Naive B cell (primary cell): ENCODE measurements at regions not wholly inside any gene's neighbourhood (a gene's known extent, or its start where the extent isn't known, plus 50 kb on each side); places are given as distances from the start of the nearest gene placed in this dataset.

Source experiments
- ATAC-seq, 2 donors: fragments of 150-1000 bp; cut with Tn5 transposase; 2 replicates each; pipeline ENCODE4 v1.10.0; 2021; ENCODE audit warnings: low read depth in 2 of 2, mild to moderate bottlenecking in 2 of 2, moderate library complexity in 2 of 2
- DNase-seq: peaks from one replicate; pipeline ENCODE4 v3.0.0; 2022
- H3K27ac Mint-ChIP-seq, 6 donors: one replicate each; pipeline ENCODE4 v1.8.0; 2020 to 2022; ENCODE audit warnings: mild to moderate bottlenecking in 6 of 6, mixed read lengths in 6 of 6, moderate library complexity in 5 of 6, inconsistent platforms in 2 of 6
- H3K27me3 Mint-ChIP-seq, 3 donors: one replicate each; pipeline ENCODE4 v1.8.0; 2021 to 2022; ENCODE audit warnings: mixed read lengths in 3 of 3, mild to moderate bottlenecking in 1 of 3
- H3K36me3 Mint-ChIP-seq, 2 donors: one replicate each; pipeline ENCODE4 v1.8.0; 2020 to 2022; ENCODE audit warnings: mixed read lengths in 2 of 2, inconsistent platforms in 1 of 2, mild to moderate bottlenecking in 1 of 2
- H3K4me1 Mint-ChIP-seq, 3 donors: one replicate each; pipeline ENCODE4 v1.8.0; 2020 to 2022; ENCODE audit warnings: mixed read lengths in 3 of 3, inconsistent platforms in 1 of 3, mild to moderate bottlenecking in 1 of 3, moderate library complexity in 1 of 3
- H3K4me3 Mint-ChIP-seq, 8 donors: one replicate each; pipeline ENCODE4 v1.8.0; 2020 to 2022; ENCODE audit warnings: mild to moderate bottlenecking in 8 of 8, mixed read lengths in 8 of 8, moderate library complexity in 8 of 8, inconsistent platforms in 2 of 8
- H3K9me3 Mint-ChIP-seq, 7 donors: one replicate each; pipeline ENCODE4 v1.8.0; 2020 to 2022; ENCODE audit warnings: mixed read lengths in 7 of 7, mild to moderate bottlenecking in 5 of 7, inconsistent platforms in 2 of 7, moderate library complexity in 1 of 7

GRCh38 chr20:11573507-11573906 lies 344.2 kb upstream of the BTBD3 start:
- Mint-ChIP-seq H3K27ac (no peak overlapping the region), H3K36me3 (no peaks in the 10 kb centered on the region), H3K4me1 (no peaks in the 10 kb centered on the region), H3K9me3 (peaks cover 2 to 9% (median 6%) of the 10 kb centered on the region in 7 donors), H3K27me3 (peaks cover 0 to 7% (median 0%) of the 10 kb centered on the region in 3 donors), H3K4me3 (no peak overlapping the region)
- no peak for DNase-seq
- ATAC-seq, result no peak

- ATAC-seq (no peak), DNase-seq (no peak)
- no peaks in the 10 kb centered on the region for H3K4me1 Mint-ChIP-seq
- H3K4me3 Mint-ChIP-seq, result no peak overlapping the region
- peaks cover 0 to 9% (median 3%) of the 10 kb centered on the region in 7 donors for H3K9me3 Mint-ChIP-seq
- no peaks in the 10 kb centered on the region for H3K36me3 Mint-ChIP-seq
- no peak overlapping the region for H3K27ac Mint-ChIP-seq
- H3K27me3 Mint-ChIP-seq, result no peaks in the 10 kb centered on the region
These were observed 336.4 kb upstream of the BTBD3 start for GRCh38 chr20:11581271-11581670.

- no peak for DNase-seq
These were observed 335.6 kb upstream of the BTBD3 start for GRCh38 chr20:11582060-11582459.

GRCh38 chr20:11585752-11586352 lies 331.8 kb upstream of the BTBD3 start:
- Mint-ChIP-seq H3K9me3 (peaks cover 0 to 4% (median 2%) of the 10 kb centered on the region in 7 donors), H3K4me1 (no peaks in the 10 kb centered on the region), H3K27ac (no peak overlapping the region), H3K27me3 (no peaks in the 10 kb centered on the region), H3K36me3 (no peaks in the 10 kb centered on the region), H3K4me3 (no peak overlapping the region)
- no peak for ATAC-seq
- DNase-seq, result no peak

More at GRCh38 chr20:11582060-11582459, 335.6 kb upstream of the BTBD3 start:
- no peak overlapping the region for H3K4me3 Mint-ChIP-seq
- peaks cover 0 to 4% (median 3%) of the 10 kb centered on the region in 7 donors for H3K9me3 Mint-ChIP-seq
- no peak for ATAC-seq
- no peaks in the 10 kb centered on the region for H3K4me1 Mint-ChIP-seq
- no peak overlapping the region for H3K27ac Mint-ChIP-seq
- H3K36me3 Mint-ChIP-seq, result no peaks in the 10 kb centered on the region
- H3K27me3 Mint-ChIP-seq, result no peaks in the 10 kb centered on the region

GRCh38 chr20:11588875-11589274 lies 328.8 kb upstream of the BTBD3 start:
- no peak for DNase-seq
- Mint-ChIP-seq H3K36me3 (no peaks in the 10 kb centered on the region), H3K27ac (no peak overlapping the region), H3K4me1 (no peaks in the 10 kb centered on the region), H3K9me3 (peaks cover 0 to 13% (median 3%) of the 10 kb centered on the region in 7 donors), H3K27me3 (no peaks in the 10 kb centered on the region), H3K4me3 (no peak overlapping the region)
- ATAC-seq, result no peak

- ATAC-seq (no peak), DNase-seq (no peak)
- H3K27ac Mint-ChIP-seq, result no peak overlapping the region
- no peaks in the 10 kb centered on the region for H3K4me1 Mint-ChIP-seq
- peaks cover 0 to 17% (median 5%) of the 10 kb centered on the region in 7 donors for H3K9me3 Mint-ChIP-seq
- H3K36me3 Mint-ChIP-seq, result no peaks in the 10 kb centered on the region
- H3K27me3 Mint-ChIP-seq, result no peaks in the 10 kb centered on the region
- H3K4me3 Mint-ChIP-seq, result no peak overlapping the region
These were observed 325.7 kb upstream of the BTBD3 start for GRCh38 chr20:11591965-11592364.

- no peaks in the 10 kb centered on the region for H3K27me3 Mint-ChIP-seq
- no peaks in the 10 kb centered on the region for H3K36me3 Mint-ChIP-seq
- DNase-seq, result no peak
- peaks cover 0 to 10% (median 6%) of the 10 kb centered on the region in 7 donors for H3K9me3 Mint-ChIP-seq
- no peak overlapping the region for H3K27ac Mint-ChIP-seq
- no peak for ATAC-seq
- H3K4me3 Mint-ChIP-seq, result no peak overlapping the region
- H3K4me1 Mint-ChIP-seq, result no peaks in the 10 kb centered on the region
These were observed 313.4 kb upstream of the BTBD3 start for GRCh38 chr20:11604339-11604738.

GRCh38 chr20:11607047-11607446 lies 310.6 kb upstream of the BTBD3 start:
- Mint-ChIP-seq H3K27me3 (no peaks in the 10 kb centered on the region), H3K27ac (no peak overlapping the region), H3K4me1 (no peaks in the 10 kb centered on the region), H3K4me3 (no peak overlapping the region), H3K9me3 (peaks cover 0 to 10% (median 5%) of the 10 kb centered on the region in 7 donors), H3K36me3 (no peaks in the 10 kb centered on the region)
- ATAC-seq (no peak), DNase-seq (no peak)

- Mint-ChIP-seq H3K9me3 (peaks cover 0 to 7% (median 5%) of the 10 kb centered on the region in 7 donors), H3K27me3 (no peaks in the 10 kb centered on the region), H3K36me3 (no peaks in the 10 kb centered on the region), H3K4me3 (no peak overlapping the region), H3K27ac (no peak overlapping the region), H3K4me1 (no peaks in the 10 kb centered on the region)
- ATAC-seq (no peak), DNase-seq (no peak)
These were observed 309.0 kb upstream of the BTBD3 start for GRCh38 chr20:11608736-11609135.

- H3K4me1 Mint-ChIP-seq, result no peaks in the 10 kb centered on the region
- no peak for DNase-seq
- H3K9me3 Mint-ChIP-seq, result peaks cover 0 to 2% (median 0%) of the 10 kb centered on the region in 7 donors
- no peaks in the 10 kb centered on the region for H3K36me3 Mint-ChIP-seq
- H3K4me3 Mint-ChIP-seq, result no peak overlapping the region
- H3K27me3 Mint-ChIP-seq, result no peaks in the 10 kb centered on the region
- ATAC-seq, result no peak
- no peak overlapping the region for H3K27ac Mint-ChIP-seq
These were observed 293.0 kb upstream of the BTBD3 start for GRCh38 chr20:11624704-11625103.

GRCh38 chr20:11626551-11626950 lies 291.1 kb upstream of the BTBD3 start:
- ATAC-seq, result no peak
- Mint-ChIP-seq H3K4me3 (no peak overlapping the region), H3K27me3 (no peaks in the 10 kb centered on the region), H3K9me3 (no peaks in the 10 kb centered on the region), H3K4me1 (no peaks in the 10 kb centered on the region), H3K36me3 (no peaks in the 10 kb centered on the region), H3K27ac (no peak overlapping the region)
- no peak for DNase-seq

- peaks cover 0 to 16% (median 6%) of the 10 kb centered on the region in 7 donors for H3K9me3 Mint-ChIP-seq
- H3K4me3 Mint-ChIP-seq, result no peak overlapping the region
- H3K36me3 Mint-ChIP-seq, result no peaks in the 10 kb centered on the region
- no peaks in the 10 kb centered on the region for H3K27me3 Mint-ChIP-seq
- no peak for ATAC-seq
- DNase-seq, result no peak
- H3K4me1 Mint-ChIP-seq, result no peaks in the 10 kb centered on the region
- H3K27ac Mint-ChIP-seq, result no peak overlapping the region
These were observed 274.8 kb upstream of the BTBD3 start for GRCh38 chr20:11642866-11643265.

GRCh38 chr20:11646359-11646758 lies 271.3 kb upstream of the BTBD3 start:
- ATAC-seq (no peak), DNase-seq (no peak)
- Mint-ChIP-seq H3K4me1 (no peaks in the 10 kb centered on the region), H3K27ac (no peak overlapping the region), H3K9me3 (peaks cover 2 to 25% (median 3%) of the 10 kb centered on the region in 7 donors), H3K4me3 (no peak overlapping the region), H3K36me3 (no peaks in the 10 kb centered on the region), H3K27me3 (no peaks in the 10 kb centered on the region)

GRCh38 chr20:11650566-11650965 lies 267.1 kb upstream of the BTBD3 start:
- DNase-seq (no peak), ATAC-seq (no peak)
- H3K9me3 Mint-ChIP-seq, result peaks cover 0 to 25% (median 2%) of the 10 kb centered on the region in 7 donors
- no peaks in the 10 kb centered on the region for H3K27me3 Mint-ChIP-seq
- H3K27ac Mint-ChIP-seq, result no peak overlapping the region
- H3K36me3 Mint-ChIP-seq, result no peaks in the 10 kb centered on the region
- no peak overlapping the region for H3K4me3 Mint-ChIP-seq
- no peaks in the 10 kb centered on the region for H3K4me1 Mint-ChIP-seq

- Mint-ChIP-seq H3K9me3 (peaks cover 0 to 21% (median 2%) of the 10 kb centered on the region in 7 donors), H3K4me3 (no peak overlapping the region), H3K27ac (no peak overlapping the region), H3K36me3 (no peaks in the 10 kb centered on the region), H3K4me1 (no peaks in the 10 kb centered on the region), H3K27me3 (no peaks in the 10 kb centered on the region)
- DNase-seq (no peak), ATAC-seq (no peak)
These were observed 266.6 kb upstream of the BTBD3 start for GRCh38 chr20:11651138-11651537.
